G401 (cell line): ENCODE measurements at regions not wholly inside any gene's neighbourhood (a gene's known extent, or its start where the extent isn't known, plus 50 kb on each side); places are given as distances from the start of the nearest gene placed in this dataset.

Experiments used
- DNase-seq: peaks from one replicate; pipeline ENCODE4 v3.0.0-alpha.2; 2015; ENCODE audit warnings: low spot score
- in situ Hi-C: cut with HindIII; loops from 2 replicates; pipeline ENCODE4 v1.10.0; 2016; ENCODE audit warnings: low sequenced_read_pairs, mixed read lengths

DNA sequence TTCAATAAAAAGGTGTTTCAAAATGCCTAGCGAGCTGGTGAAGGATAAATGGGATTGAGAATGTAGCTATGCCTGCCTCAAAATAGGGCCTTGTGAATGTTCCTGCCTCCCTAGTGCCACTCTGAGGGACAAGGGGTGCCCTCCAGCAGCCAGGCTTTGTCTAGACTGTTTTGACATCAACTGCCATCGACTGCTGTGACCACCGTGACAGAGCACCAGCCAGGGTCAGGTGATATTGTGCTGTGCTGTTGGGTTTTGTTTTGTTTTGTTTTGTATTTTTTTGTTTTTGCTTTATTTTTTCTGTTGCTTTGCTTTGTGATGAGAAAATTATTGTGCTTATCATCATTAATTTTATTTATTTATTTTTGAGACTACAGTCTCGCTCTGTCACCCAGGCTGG is 144.8 kb downstream of the SMAD6 start:
- in situ Hi-C loops: loop anchor here (5.0 kb wide), 1 partner anchor 55 kb away; no protein-coding TSS in a partner anchor
- no peak for DNase-seq

DNA sequence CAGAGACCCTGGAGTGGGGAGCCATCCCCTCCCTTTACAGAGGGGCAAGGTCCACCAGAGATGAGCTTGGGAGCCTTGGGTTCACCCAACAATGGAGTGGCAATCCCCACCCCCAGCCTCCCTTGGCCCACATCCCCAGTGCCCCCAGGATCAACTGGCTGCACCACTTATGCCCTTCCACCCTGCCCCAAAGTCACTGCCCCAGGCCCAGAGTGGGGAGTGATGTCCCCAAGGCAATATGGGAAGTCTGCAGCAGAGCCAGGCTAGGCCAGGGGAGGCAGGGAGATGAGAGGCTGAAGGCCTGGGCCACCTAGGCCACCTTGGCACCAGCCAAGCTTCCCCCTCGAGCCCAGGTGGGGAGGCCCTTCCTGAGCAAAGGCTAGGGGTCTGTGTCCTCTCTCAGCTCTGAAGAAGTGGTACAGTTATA is 145.5 kb downstream of the SMAD6 start:
- in situ Hi-C loops: loop anchor here (5.0 kb wide), 1 partner anchor 55 kb away; no protein-coding TSS in a partner anchor
- DNase-seq: no peak

DNA sequence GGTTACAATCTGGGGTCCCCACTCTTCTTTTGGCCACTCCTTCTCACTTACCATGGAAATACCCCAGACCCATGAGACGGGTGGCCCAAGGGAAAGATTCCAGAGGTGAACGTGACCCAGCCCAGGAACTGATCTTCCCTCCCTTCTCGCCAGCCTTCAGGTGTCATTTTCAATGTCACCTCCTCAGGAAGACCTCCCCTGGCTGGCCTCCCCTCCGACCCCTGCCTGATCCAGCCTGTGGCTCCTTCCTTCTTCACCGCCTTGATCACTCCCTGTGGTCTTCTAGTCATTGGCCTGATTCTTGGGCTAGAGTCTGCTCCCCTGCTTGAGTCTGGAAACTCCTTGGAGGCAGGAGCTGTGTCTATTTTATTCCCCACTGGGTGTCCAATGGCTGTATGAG is 146.1 kb downstream of the SMAD6 start:
- no peak for DNase-seq
- in situ Hi-C loops: loop anchor here (5.0 kb wide), 1 partner anchor 56 kb away; no protein-coding TSS in a partner anchor

DNA sequence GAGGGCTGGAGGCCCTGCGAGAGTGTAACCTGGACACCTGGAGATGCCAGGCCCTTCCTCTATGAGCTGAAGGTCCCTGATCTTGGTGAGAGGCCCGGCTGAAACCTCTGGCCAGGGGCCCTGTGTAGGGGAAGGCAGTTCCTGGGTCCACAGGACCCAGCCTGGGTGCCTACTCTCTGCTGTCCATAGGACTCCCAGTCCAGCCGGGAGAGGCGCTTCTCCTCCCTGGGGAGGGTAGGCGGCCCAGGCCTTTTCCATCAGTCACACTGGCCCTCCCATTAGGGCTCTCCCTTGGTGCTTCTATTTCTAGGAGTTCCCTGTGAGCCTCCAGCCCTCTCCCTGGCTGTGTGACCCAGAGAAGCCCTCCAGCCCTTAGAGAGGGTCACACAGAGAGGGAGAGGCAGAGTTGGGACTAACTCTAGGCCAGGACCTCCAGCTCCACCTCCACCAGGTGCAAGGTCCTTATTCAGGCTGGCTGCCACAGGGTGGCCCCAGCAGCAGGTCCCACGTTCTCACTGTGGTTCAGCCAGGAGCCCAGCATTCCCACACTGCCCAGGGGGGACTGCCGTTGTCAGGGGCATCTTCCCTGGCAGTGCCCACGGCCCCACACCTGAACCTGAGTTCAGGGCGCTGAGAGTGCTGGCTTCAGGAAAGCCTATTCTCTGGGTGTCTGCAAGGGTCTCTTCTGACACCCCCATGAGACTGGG is 146.8 kb downstream of the SMAD6 start:
- in situ Hi-C loops: loop anchor here (5.0 kb wide), 1 partner anchor 57 kb away; no protein-coding TSS in a partner anchor
- DNase-seq: no peak

DNA sequence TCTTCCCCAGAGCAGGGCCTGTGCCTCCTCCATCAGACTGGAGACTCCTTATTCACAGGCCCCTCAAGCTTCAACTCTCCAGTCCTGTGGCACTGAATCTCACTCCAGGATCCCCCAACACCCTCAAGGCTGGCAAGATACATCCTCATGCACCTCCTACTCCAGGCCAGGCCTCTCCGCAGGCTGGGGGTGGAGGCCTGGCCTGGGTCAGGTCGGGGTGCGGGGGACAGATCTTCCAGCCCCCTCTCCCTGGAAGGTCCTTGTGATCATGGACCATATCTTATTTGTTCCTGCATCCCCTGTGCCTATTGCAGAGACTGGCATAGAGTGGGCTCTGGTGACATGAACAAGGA is 147.3 kb downstream of the SMAD6 start:
- no peak for DNase-seq
- in situ Hi-C loops: loop anchor here (5.0 kb wide), 1 partner anchor 57 kb away; no protein-coding TSS in a partner anchor

DNA sequence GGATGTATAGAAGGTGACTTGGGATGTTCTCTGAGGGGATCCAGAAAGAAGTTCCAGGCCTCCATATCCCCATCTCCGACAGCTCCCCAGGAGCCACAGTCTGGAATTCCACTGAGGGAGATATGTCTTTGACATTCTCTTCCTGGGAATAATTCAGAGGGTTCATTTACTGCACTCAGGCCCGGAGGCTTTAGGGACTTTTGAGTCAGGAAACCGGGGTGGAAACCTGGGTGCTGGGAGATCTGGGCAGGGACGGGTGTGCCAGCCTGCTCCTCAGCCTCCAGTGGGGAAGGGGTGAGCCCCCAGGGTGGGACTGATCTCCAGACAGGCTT is 147.7 kb downstream of the SMAD6 start:
- in situ Hi-C loops: loop anchor here (5.0 kb wide), 1 partner anchor 57 kb away; no protein-coding TSS in a partner anchor
- DNase-seq: no peak

DNA sequence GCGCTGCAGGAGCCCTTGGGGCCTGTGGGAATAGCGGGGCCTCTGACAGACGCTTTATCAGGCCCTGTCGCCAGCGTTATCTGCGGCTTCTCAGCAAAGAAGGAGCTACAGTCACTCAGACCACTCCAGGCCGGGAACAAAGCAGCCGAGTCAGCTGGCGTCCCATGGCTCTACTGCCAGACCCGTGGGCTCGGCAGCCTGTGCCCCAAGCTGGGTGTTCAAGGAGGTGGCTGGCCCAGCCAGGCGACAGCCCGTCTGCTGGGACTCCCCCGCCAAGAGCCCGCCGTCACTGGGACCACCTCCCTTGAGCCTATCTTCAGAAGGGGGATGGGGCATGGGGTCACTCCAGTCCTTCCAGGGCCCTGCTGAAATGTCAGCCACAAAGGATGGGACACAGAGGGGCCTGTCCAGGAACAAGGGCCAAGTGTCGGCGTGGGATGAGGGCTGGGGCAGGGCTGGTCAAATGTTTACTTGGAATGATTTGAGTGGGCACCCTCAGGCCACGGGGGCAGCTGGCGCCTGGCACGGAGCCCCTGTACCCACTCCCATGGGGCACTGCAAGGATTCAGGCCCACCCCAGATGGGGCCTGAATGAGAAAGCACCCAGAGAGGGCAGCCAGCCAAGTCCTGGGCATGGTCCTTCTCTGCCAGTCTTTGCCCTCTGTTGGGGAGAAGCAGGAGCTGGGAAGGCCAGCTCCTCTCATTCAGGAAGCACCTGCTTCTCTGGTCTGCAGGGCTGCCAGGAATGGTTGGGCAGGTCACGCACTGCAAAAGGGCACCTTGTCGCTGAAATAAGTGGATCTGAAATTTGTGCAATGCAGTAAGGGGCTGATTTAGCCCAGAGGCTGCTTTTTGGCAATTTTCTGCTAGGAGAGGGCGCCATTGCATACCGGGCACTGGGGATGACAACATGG is 148.3 kb downstream of the SMAD6 start:
- in situ Hi-C loops: no loop called here
- no peak for DNase-seq

DNA sequence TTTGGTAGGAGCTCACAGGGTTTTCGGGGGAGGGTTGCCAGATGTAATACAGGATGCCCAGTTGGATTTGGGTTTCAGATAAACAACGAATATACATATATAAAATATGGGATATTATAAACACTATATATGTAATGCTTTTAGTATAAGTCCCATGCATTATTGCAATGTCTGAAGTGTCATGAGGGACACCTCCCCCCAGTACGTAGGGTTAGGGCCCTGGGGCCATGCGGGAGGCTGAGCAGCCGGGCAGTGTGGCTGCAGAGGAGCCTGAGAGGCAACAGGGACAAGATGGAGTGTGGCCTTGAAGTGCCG is 148.9 kb downstream of the SMAD6 start:
- no peak for DNase-seq
- in situ Hi-C loops: no loop called here

DNA sequence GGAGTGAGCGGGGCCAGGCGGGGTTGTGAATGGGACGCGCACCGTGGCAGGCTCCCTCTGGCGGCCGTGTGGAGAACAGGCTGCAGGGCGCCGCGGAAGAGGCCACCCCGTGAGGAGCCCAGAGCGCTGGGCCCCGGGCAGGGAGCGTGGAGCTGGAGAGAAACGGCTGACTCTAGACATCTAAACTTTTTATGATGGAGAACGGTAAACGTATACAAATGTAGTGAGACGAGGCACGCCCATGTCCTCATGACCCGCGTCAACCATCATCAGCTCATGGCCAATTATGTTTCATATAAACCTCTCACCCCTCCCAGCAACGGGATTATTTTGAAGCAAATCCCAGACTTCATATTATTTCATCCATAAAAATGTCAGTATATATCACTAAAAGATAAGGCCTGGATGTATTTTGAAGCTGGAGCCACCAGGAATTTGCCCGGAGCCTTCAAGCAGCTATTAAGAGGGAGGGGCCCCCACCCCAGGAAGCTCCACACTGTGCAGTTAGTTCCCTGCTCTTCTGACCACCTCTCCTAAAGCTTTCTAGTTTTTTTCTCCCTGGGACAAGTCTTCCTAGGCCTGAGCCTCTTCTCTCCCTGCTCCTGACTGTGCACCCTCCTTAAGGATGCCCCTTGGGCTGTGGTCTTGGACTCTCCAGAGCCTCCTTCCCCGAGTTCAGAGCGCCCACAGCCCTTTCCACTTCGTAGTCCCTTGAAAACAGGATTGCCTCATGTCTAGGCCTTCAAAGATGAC is 149.5 kb downstream of the SMAD6 start:
- peak; percentile 74 for DNase-seq
- in situ Hi-C loops: no loop called here

DNA sequence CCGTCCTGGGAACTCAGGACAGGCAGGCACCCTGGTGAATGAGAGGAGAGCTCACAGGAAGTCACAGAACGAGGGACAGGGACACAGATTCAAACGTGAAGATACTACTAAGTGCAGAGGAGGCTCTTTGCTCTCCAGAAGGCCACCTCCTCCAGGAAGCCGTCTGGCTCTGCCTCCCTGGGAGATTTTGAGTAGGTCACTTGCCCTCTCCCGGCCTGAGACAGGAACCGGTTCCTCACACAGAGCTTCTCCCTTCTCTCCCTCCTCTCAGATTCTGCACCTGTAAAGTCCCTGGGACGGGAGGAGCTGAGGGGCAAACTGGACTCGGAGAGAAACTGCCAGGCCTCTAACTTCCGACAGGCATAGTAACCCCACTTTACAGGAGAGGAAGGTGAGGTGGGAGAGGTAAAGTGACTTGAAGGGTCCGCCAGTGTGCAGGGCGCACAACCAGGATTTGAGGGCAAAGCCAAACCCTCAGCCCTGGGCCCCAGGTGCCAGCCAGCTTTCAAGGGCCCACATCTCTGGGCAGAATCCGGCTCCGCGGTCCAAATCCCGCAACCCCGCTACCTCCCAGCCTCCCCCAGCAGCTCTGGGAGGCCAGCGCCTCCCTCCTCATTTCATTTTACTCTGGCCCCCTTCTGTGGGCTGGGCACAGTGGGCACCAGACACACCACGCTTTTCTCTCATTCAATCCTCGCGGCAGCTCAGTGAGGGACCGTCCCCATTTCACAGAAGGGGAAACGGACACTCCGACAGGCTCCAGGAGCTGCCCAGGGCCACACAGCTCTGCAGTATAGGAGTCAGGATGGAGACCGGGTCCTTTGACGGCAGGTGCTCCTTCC is 150.2 kb downstream of the SMAD6 start:
- in situ Hi-C loops: no loop called here
- DNase-seq: no peak

DNA sequence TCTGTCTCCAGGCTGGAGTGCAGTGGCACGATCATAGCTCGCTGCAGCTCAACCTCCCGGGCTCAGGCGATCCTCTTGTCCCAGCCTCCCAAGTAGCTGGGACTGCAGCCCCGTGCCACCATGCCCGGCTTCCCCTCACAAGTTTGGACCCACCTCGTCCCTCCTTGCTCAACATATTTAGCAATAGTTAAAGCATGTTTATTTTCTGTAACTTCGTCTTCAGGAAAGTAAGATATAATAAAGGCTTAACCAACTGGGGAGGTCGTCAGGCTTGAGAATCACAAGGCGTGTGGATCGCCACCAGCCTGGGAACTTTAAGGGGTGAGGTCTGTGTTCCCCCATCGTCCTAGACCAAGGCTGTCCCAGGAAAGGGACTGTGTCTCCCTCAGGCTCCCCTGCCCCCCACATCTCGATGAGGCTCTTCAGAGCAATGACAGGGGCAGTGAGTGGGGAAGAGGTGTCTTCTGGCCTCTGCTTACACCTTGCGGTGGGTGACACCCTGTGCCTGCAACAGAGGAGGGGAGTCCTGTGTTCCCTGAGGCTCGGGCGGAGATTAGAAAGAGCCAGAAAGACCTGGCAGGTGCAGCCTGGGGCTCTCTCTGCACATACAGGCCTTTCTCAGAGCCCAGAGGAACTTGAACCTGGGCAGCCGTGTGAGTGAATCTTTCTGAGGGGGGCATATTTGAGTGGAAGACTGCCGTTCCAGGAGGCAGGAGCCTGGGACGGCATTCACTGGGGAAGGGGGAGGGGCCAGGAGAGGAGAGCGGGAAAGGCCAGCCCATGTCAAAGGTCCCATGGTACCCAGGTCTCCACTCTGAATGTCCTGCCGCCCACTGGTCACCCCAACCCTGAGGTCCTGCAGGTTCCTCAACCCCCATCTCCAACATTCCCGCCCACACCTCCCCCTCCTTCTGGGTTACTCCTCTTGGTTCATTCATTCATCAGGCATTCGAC is 152.3 kb downstream of the SMAD6 start:
- in situ Hi-C loops: no loop called here
- DNase-seq: no peak

DNA sequence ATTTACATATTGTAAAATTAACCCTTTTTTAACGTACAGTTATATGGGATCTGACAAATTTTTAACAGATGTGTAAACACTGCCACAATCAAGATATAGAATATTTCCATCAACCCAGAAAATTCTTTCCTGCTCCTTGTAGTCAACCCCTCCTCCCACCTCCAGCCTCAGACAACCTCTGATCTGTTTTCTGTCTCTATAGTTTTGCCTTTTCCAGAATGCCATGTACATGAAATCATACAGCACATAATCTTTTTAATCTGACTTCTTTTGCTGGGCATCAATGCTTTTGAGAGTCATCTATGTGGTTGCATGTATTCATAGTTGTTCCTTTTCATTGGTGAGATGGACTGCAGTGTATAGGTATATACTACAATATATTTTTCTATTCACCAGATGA is 153.0 kb downstream of the SMAD6 start:
- DNase-seq: no peak
- in situ Hi-C loops: no loop called here

DNA sequence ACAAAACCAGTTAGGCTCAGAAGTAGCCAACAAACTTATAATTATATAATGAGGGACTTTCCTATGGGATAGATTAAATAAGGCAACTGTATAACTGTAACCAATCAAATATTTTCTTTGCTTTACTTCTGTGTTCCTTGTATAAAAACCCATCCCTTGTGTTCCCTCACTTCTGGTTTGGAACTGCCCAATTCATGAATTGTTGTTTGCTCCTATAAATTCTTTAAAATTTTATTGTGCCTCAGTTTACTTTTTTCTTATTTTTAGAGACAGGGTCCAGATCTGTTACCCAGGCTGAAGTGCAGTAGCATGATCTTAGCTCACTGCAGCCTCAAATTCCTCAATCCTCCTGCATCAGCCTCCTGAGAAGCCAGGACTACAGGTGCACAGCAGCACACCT is 155.7 kb downstream of the SMAD6 start:
- DNase-seq: no peak
- in situ Hi-C loops: no loop called here

DNA sequence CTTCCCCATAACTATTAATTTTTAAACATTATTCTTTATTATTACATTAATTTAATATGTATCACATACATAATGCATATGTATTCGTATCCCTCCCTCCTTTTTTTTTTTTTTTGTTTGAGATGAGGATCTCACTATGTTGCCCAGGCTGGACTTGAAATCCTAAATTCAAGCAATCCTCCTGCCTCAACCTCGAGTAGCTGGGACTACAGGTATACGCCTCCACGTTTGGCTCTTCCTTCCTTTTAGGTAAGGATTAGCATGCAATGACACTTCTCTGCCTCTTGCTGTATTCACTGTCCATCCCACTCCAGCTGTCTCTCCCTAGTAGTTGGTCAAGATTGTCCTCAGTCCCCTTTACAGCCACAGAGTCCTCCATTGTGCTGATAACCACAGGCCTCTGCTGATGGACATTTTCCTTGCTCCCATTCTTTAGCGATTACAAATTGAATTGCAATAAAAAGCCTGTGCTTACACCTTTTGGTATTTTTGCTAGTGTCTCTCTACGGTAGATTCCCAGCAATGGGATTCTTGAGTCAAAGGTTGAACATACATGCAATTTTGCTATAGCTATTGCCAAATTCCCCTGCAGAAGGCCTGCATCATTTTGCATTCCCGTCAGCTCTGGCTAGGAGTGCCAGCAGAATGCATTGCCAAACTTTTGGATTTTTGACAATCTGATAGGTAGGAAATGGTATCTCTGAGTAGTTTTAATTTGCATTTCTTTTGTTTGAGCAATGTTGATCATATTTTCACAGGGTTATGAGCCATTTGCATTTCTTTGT is 156.6 kb downstream of the SMAD6 start:
- in situ Hi-C loops: no loop called here
- DNase-seq: no peak

DNA sequence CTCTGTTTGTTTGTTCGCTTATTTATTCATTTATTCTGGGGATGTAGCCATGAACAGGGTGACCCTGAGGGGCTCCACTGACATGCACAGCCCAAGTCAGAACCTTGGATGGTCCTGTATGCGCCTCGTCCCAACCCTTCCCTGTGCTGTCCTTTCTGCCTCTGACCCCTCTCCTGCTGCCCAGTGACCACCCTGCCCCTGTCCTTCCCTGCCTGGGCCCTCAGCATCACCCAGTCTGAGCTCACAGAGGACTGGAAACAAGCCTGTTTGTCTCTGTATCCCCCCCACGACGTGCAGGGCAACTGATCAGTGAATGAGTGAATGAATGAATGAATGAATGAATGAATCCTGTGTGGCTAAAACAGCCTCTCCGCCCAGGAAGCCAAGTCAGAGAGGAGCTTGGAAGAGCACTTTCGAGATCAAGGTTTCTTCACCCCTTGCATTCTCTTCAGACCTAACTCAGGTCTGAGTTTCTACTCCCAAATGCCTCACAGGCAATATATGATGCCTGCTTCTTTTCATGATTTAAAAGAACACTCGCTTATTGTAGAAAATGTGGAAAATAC is 157.7 kb downstream of the SMAD6 start:
- no peak for DNase-seq
- in situ Hi-C loops: no loop called here

DNA sequence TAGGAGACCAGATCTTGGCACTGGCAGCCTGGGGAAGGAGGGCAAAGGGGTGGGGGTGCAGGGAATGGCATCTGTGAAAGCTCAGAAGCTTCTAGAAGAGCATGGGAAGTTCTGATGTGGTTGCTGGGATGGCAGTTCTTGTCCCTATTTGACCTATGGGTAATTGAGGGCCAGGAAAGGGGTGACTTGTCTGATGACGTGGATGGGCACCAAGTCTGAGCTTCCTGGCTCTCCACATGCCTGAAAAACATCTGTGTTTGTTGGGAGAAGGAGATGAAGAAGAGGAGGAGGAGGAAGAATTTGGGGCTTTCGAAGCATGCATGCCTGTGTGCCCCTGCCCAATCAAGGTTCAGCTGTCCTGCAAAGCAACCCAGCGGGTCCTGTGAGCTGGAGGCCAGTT is 158.8 kb downstream of the SMAD6 start:
- no peak for DNase-seq

More for the DNA sequence above, 158.8 kb downstream of the SMAD6 start:
- in situ Hi-C loops: no loop called here
